ENCODE measurements at regions not wholly inside any gene's neighbourhood (a gene's known extent, or its start where the extent isn't known, plus 50 kb on each side); places are given as distances from the start of the nearest gene placed in this dataset.

DNA sequence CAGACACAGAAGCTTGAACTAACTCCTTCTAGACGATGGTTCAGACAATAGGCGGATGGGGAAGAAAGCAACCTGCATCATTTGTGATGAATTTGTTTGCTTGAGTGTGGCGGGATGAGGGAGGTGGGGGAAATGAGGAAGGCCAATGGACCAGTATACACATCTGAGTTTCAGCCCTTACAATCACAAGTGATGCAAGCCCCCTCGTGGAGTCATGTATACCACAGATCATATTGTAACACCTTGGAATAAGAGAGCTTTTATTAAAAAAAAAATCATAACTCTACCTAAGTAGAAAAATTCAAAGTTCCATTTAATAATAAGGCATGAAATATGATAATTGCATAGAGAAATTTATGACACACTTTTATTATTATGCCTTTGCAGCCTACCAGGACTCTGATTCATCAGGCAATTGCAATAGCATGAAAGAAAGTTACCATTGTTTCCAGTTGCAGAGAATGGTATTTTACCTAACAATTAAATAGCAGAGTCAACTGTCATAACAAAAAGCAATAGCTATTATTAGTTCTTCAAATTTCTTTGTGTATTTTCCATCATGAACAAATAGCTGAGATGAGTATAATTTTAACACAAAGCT, 230.2 kb upstream of the AKR1E2 start:
- Histone ChIP-seq H3K27me3 (ENCODE audit: insufficient read depth, low read length) (no peaks in the 10 kb centered on the region), H3K9me3 (ENCODE audit: low read length) (no peaks in the 10 kb centered on the region), H3K4me1 (ENCODE audit: insufficient read depth, low read length) (no peaks in the 10 kb centered on the region), H3K36me3 (ENCODE audit: insufficient read depth, low read length) (no peaks in the 10 kb centered on the region), H3K4me3 (ENCODE audit: low read length) (no peak overlapping the region), H2AFZ (ENCODE audit: low read depth, low read length) (no peak overlapping the region)

GRCh38 chr10:4590807-4591206, 235.2 kb upstream of the AKR1E2 start:
- Histone ChIP-seq H3K36me3 (ENCODE audit: insufficient read depth, low read length) (no peaks in the 10 kb centered on the region), H3K9me3 (ENCODE audit: low read length) (no peaks in the 10 kb centered on the region), H3K4me1 (ENCODE audit: insufficient read depth, low read length) (peaks cover 4% of the 10 kb centered on the region), H2AFZ (ENCODE audit: low read depth, low read length) (no peak overlapping the region), H3K27me3 (ENCODE audit: insufficient read depth, low read length) (no peaks in the 10 kb centered on the region), H3K4me3 (ENCODE audit: low read length) (no peak overlapping the region)

GRCh38 chr10:4588824-4589223, 237.2 kb upstream of the AKR1E2 start:
- Histone ChIP-seq H2AFZ (ENCODE audit: low read depth, low read length) (no peak overlapping the region), H3K4me1 (ENCODE audit: insufficient read depth, low read length) (peaks cover 4% of the 10 kb centered on the region), H3K36me3 (ENCODE audit: insufficient read depth, low read length) (no peaks in the 10 kb centered on the region), H3K4me3 (ENCODE audit: low read length) (no peak overlapping the region), H3K9me3 (ENCODE audit: low read length) (no peaks in the 10 kb centered on the region), H3K27me3 (ENCODE audit: insufficient read depth, low read length) (no peaks in the 10 kb centered on the region)

GRCh38 chr10:4587466-4587865, 238.5 kb upstream of the AKR1E2 start:
- H3K9me3 ChIP-seq (ENCODE audit: low read length) = peaks cover 4% of the 10 kb centered on the region
- peaks cover 4% of the 10 kb centered on the region for H3K4me1 ChIP-seq (ENCODE audit: insufficient read depth, low read length)
- H3K36me3 ChIP-seq (ENCODE audit: insufficient read depth, low read length) = no peaks in the 10 kb centered on the region
- no peak overlapping the region for H3K4me3 ChIP-seq (ENCODE audit: low read length)
- no peak overlapping the region for H2AFZ ChIP-seq (ENCODE audit: low read depth, low read length)
- no peaks in the 10 kb centered on the region for H3K27me3 ChIP-seq (ENCODE audit: insufficient read depth, low read length)

DNA sequence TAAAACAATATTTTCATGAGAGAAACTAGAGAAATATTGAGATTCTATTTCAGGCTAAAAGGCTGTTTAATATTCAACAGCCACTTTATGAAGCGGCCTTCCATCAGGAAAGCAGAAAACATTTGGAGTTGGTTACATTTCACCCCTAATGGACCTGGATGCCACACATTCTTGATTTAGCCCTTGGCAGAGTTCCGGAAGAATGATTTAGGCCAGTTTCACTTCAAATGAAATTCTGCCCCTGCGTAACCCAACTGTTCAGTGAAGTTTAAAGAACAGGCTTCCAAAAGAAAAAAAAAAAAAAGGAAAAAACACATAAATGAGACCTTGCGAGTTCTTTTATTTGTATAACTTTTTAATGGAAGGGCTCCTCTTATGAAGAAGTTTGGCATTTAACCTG, 239.2 kb upstream of the AKR1E2 start:
- Histone ChIP-seq H3K9me3 (ENCODE audit: low read length) (peaks cover 4% of the 10 kb centered on the region), H3K4me1 (ENCODE audit: insufficient read depth, low read length) (peaks cover 4% of the 10 kb centered on the region), H3K27me3 (ENCODE audit: insufficient read depth, low read length) (no peaks in the 10 kb centered on the region), H3K36me3 (ENCODE audit: insufficient read depth, low read length) (no peaks in the 10 kb centered on the region), H3K4me3 (ENCODE audit: low read length) (no peak overlapping the region), H2AFZ (ENCODE audit: low read depth, low read length) (no peak overlapping the region)

- Histone ChIP-seq H3K27me3 (ENCODE audit: insufficient read depth, low read length) (no peaks in the 10 kb centered on the region), H3K4me3 (ENCODE audit: low read length) (no peak overlapping the region), H2AFZ (ENCODE audit: low read depth, low read length) (no peak overlapping the region)
Measured at GRCh38 chr10:4581929-4582328, 244.1 kb upstream of the AKR1E2 start.

GRCh38 chr10:4579844-4580243, 246.2 kb upstream of the AKR1E2 start:
- Histone ChIP-seq H3K9me3 (ENCODE audit: low read length) (peaks cover 4% of the 10 kb centered on the region), H3K27me3 (ENCODE audit: insufficient read depth, low read length) (no peaks in the 10 kb centered on the region), H3K4me1 (ENCODE audit: insufficient read depth, low read length) (no peaks in the 10 kb centered on the region)

More at GRCh38 chr10:4581929-4582328, 244.1 kb upstream of the AKR1E2 start:
- Histone ChIP-seq H3K4me1 (ENCODE audit: insufficient read depth, low read length) (peaks cover under 1% of the 10 kb centered on the region), H3K36me3 (ENCODE audit: insufficient read depth, low read length) (no peaks in the 10 kb centered on the region), H3K9me3 (ENCODE audit: low read length) (peaks cover 4% of the 10 kb centered on the region)

DNA sequence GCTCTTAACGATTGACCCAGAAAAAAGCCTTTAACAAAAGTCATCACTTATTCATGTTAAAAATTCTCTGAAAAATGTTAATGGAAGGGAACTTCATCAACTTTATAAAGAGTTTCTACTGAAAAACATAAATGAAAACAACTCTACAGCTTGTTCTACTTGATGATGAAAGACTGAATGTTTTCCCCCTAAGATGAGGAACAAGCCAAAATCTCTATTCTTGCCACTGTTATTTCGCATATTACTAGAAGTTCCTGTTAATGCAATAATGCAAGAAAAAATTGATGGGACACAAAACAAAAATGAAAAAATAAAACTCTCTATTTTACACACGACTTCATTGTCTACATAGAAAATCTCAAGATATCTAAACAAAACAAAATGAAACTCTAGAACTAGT, 249.8 kb upstream of the AKR1E2 start:
- no peak overlapping the region for H3K4me3 ChIP-seq (ENCODE audit: low read length)
- no peaks in the 10 kb centered on the region for H3K36me3 ChIP-seq (ENCODE audit: insufficient read depth, low read length)
- H3K27me3 ChIP-seq (ENCODE audit: insufficient read depth, low read length) = no peaks in the 10 kb centered on the region
- H3K4me1 ChIP-seq (ENCODE audit: insufficient read depth, low read length) = no peaks in the 10 kb centered on the region
- H3K9me3 ChIP-seq (ENCODE audit: low read length) = no peaks in the 10 kb centered on the region
- no peak overlapping the region for H2AFZ ChIP-seq (ENCODE audit: low read depth, low read length)

More at GRCh38 chr10:4579844-4580243, 246.2 kb upstream of the AKR1E2 start:
- Histone ChIP-seq H3K4me3 (ENCODE audit: low read length) (no peak overlapping the region), H2AFZ (ENCODE audit: low read depth, low read length) (no peak overlapping the region), H3K36me3 (ENCODE audit: insufficient read depth, low read length) (no peaks in the 10 kb centered on the region)

DNA sequence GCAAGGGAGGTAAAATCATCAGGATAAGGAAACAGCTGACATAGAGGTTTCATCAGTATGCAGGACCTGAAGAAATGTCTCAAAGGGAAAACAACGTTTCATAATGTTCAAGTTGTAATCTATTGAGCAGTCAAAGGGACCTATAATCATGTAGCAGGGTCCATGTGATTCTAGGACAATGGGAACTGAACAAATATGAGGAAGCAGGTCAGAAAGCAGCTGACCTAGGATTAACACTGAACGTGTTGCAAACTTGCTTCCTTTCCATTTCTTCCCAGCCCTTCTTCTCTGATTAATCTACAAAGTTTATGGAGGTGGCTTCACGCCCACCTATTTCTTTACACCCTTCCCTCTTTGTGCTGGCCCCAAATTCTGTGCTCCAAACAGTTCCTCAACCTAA, 256.9 kb upstream of the AKR1E2 start:
- Histone ChIP-seq H2AFZ (ENCODE audit: low read depth, low read length) (no peak overlapping the region), H3K4me3 (ENCODE audit: low read length) (no peak overlapping the region), H3K36me3 (ENCODE audit: insufficient read depth, low read length) (no peaks in the 10 kb centered on the region), H3K9me3 (ENCODE audit: low read length) (no peaks in the 10 kb centered on the region), H3K4me1 (ENCODE audit: insufficient read depth, low read length) (no peaks in the 10 kb centered on the region), H3K27me3 (ENCODE audit: insufficient read depth, low read length) (no peaks in the 10 kb centered on the region)

GRCh38 chr10:4568731-4569130, 257.3 kb upstream of the AKR1E2 start:
- H3K4me1 ChIP-seq (ENCODE audit: insufficient read depth, low read length) = no peaks in the 10 kb centered on the region
- no peaks in the 10 kb centered on the region for H3K36me3 ChIP-seq (ENCODE audit: insufficient read depth, low read length)
- no peak overlapping the region for H3K4me3 ChIP-seq (ENCODE audit: low read length)
- H2AFZ ChIP-seq (ENCODE audit: low read depth, low read length) = no peak overlapping the region
- no peaks in the 10 kb centered on the region for H3K27me3 ChIP-seq (ENCODE audit: insufficient read depth, low read length)
- no peaks in the 10 kb centered on the region for H3K9me3 ChIP-seq (ENCODE audit: low read length)

DNA sequence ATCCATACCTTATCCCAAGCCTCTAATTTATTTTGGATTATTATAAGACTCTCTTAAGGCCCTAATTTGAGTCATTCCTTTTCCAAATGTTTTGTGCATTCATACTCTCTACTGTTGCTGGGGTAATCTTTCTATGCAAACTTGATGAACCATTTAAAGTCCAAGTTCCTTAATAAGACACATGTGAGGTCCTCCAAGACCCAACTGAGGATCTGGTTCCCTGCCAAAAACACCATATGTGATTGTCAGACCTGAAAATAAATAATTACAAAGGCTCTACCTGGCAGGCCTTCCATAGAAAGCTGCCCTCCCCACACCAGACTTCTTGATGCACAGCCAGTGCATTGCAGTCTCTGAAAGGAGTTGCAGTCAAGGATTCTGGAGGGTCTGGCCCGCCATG, 257.9 kb upstream of the AKR1E2 start:
- Histone ChIP-seq H2AFZ (ENCODE audit: low read depth, low read length) (no peak overlapping the region), H3K27me3 (ENCODE audit: insufficient read depth, low read length) (no peaks in the 10 kb centered on the region), H3K36me3 (ENCODE audit: insufficient read depth, low read length) (no peaks in the 10 kb centered on the region), H3K9me3 (ENCODE audit: low read length) (no peaks in the 10 kb centered on the region), H3K4me3 (ENCODE audit: low read length) (no peak overlapping the region), H3K4me1 (ENCODE audit: insufficient read depth, low read length) (no peaks in the 10 kb centered on the region)

- Histone ChIP-seq H3K4me1 (ENCODE audit: insufficient read depth, low read length) (no peaks in the 10 kb centered on the region), H3K36me3 (ENCODE audit: insufficient read depth, low read length) (no peaks in the 10 kb centered on the region), H2AFZ (ENCODE audit: low read depth, low read length) (no peak overlapping the region), H3K4me3 (ENCODE audit: low read length) (no peak overlapping the region), H3K9me3 (ENCODE audit: low read length) (no peaks in the 10 kb centered on the region), H3K27me3 (ENCODE audit: insufficient read depth, low read length) (no peaks in the 10 kb centered on the region)
Measured at GRCh38 chr10:4567637-4568036, 258.4 kb upstream of the AKR1E2 start.

DNA sequence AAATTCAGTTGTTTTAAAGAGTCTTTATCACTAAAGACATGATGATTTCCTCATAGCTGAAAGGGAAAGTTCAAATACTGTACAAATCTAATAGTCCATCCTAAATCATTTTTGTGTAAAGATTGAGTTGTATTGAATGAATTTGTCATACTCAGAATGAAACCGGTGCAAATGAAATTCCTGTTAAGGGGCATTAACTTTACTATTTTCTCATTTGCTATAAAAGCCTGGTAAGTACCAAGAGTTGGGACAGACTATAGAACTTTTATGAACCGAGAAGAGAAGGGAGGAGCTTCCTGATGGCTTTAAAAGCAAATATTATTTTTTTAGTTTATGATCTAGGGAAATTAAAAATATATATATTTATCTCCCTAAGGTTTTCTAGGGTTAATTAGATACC, 260.0 kb upstream of the AKR1E2 start:
- no peak overlapping the region for H2AFZ ChIP-seq (ENCODE audit: low read depth, low read length)
- no peak overlapping the region for H3K4me3 ChIP-seq (ENCODE audit: low read length)
- no peaks in the 10 kb centered on the region for H3K36me3 ChIP-seq (ENCODE audit: insufficient read depth, low read length)
- no peaks in the 10 kb centered on the region for H3K4me1 ChIP-seq (ENCODE audit: insufficient read depth, low read length)
- H3K9me3 ChIP-seq (ENCODE audit: low read length) = no peaks in the 10 kb centered on the region
- H3K27me3 ChIP-seq (ENCODE audit: insufficient read depth, low read length) = no peaks in the 10 kb centered on the region

- Histone ChIP-seq H3K4me1 (ENCODE audit: insufficient read depth, low read length) (no peaks in the 10 kb centered on the region), H3K4me3 (ENCODE audit: low read length) (no peak overlapping the region)
Measured at GRCh38 chr10:4561296-4561695, 264.7 kb upstream of the AKR1E2 start.

More at GRCh38 chr10:4561296-4561695, 264.7 kb upstream of the AKR1E2 start:
- Histone ChIP-seq H3K36me3 (ENCODE audit: insufficient read depth, low read length) (no peaks in the 10 kb centered on the region), H3K9me3 (ENCODE audit: low read length) (no peaks in the 10 kb centered on the region), H3K27me3 (ENCODE audit: insufficient read depth, low read length) (no peaks in the 10 kb centered on the region), H2AFZ (ENCODE audit: low read depth, low read length) (no peak overlapping the region)
